Spleen (tissue), 7 donors: ENCODE measurements at regions not wholly inside any gene's neighbourhood (a gene's known extent, or its start where the extent isn't known, plus 50 kb on each side); places are given as distances from the start of the nearest gene placed in this dataset.

Experiments used
- CTCF ChIP-seq, 11 experiments: fragments of 200-600 bp in 7 of 11; fragments of 450-650 bp in 4 of 11; sonication (generic) in 4 of 11; IDR thresholded peaks in 8 of 11; conservative IDR thresholded peaks in 3 of 11; 1 replicate in 7 of 11; 2 replicates in 4 of 11; pipeline versions ENCODE4 v1.4.0 to v1.8.0; 2016 to 2021; ENCODE audit warnings: antibody characterized with exemption in 11 of 11, inconsistent platforms in 4 of 11, mild to moderate bottlenecking in 1 of 11
- POLR2AphosphoS5 ChIP-seq, 3 donors: sonication (generic); formaldehyde crosslinking; IDR thresholded peaks; one replicate each; pipeline ENCODE4 v1.5.1; 2017; ENCODE audit warnings: antibody characterized with exemption in 3 of 3
- donor health status: DM: no; HTN: no; CAD: no; lungs with moderate emphysema.
- donor health status: DM: no; HTN: no; CAD: no.
- donor health status: DM: no; HTN: no; CAD: no.

GRCh38 chr11:82176365-82176764 lies 557.3 kb downstream of the FAM181B start:
- no peak for TF ChIP-seq CTCF (IDR thresholded peaks at IDR 0.05 in 8 of 11, conservative IDR thresholded peaks at IDR 0.05 in 3 of 11)
- no peak for TF ChIP-seq POLR2AphosphoS5 (IDR thresholded peaks at IDR 0.05)
